IMR-90 (cell line): ENCODE measurements at regions not wholly inside any gene's neighbourhood (a gene's known extent, or its start where the extent isn't known, plus 50 kb on each side); places are given as distances from the start of the nearest gene placed in this dataset.

ENCODE experiments used
- CEBPB ChIP-seq: IDR thresholded peaks from 2 replicates; pipeline ENCODE4 v1.6.1; 2012; ENCODE audit warnings: low read depth, low read length, improper control_type of control experiment
- CHD1 ChIP-seq: IDR thresholded peaks from 2 replicates; pipeline ENCODE4 v1.6.1; 2012; ENCODE audit warnings: low read depth, low read length, improper control_type of control experiment
- MAFK ChIP-seq: IDR thresholded peaks from 2 replicates; pipeline ENCODE4 v1.6.1; 2012; ENCODE audit warnings: low read depth, low read length, improper control_type of control experiment
- MXI1 ChIP-seq: IDR thresholded peaks from 2 replicates; pipeline ENCODE4 v1.6.1; 2012; ENCODE audit warnings: low read depth, mild to moderate bottlenecking, low read length, moderate library complexity, borderline replicate concordance
- NFE2L2 ChIP-seq: fragments of 150-350 bp; IDR thresholded peaks from 2 replicates; pipeline ENCODE4 v1.6.1; 2016; ENCODE audit warnings: low read depth, mild to moderate bottlenecking, low read length
- POLR2A ChIP-seq: IDR thresholded peaks from 2 replicates; pipeline ENCODE4 v1.6.1; 2012; ENCODE audit warnings: mild to moderate bottlenecking, low read depth, low read length
- RCOR1 ChIP-seq: IDR thresholded peaks from 2 replicates; pipeline ENCODE4 v1.6.1; 2012; ENCODE audit warnings: mild to moderate bottlenecking, low read length, improper control_type of control experiment; ENCODE audit not compliant: insufficient replicate concordance
- RFX5 ChIP-seq: IDR thresholded peaks from 2 replicates; pipeline ENCODE4 v1.8.0; 2012; ENCODE audit warnings: low read depth, mild to moderate bottlenecking, low read length, moderate library complexity
- SMC3 ChIP-seq: fragments of 150-350 bp; IDR thresholded peaks from 2 replicates; pipeline ENCODE4 v1.6.1; 2016; ENCODE audit warnings: low read depth, mild to moderate bottlenecking, antibody characterized with exemption, low read length, moderate library complexity
- TF ChIP-seq, protein P1 (sequence below): conservative IDR thresholded peaks from 2 replicates; pipeline ENCODE4 v1.5.1; 2012; ENCODE audit warnings: mild to moderate bottlenecking, low read depth, low read length, improper control_type of control experiment

GRCh38 chr5:135158314-135158697 lies 124.3 kb upstream of the PITX1 start:
- TF ChIP-seq CHD1 (no peak), MXI1 (no peak), POLR2A (no peak), MAFK (no peak), RCOR1 (no peak), CEBPB (no peak), RFX5 (no peak), NFE2L2 (no peak), SMC3 (no peak)
- TF ChIP-seq, protein P1, sequence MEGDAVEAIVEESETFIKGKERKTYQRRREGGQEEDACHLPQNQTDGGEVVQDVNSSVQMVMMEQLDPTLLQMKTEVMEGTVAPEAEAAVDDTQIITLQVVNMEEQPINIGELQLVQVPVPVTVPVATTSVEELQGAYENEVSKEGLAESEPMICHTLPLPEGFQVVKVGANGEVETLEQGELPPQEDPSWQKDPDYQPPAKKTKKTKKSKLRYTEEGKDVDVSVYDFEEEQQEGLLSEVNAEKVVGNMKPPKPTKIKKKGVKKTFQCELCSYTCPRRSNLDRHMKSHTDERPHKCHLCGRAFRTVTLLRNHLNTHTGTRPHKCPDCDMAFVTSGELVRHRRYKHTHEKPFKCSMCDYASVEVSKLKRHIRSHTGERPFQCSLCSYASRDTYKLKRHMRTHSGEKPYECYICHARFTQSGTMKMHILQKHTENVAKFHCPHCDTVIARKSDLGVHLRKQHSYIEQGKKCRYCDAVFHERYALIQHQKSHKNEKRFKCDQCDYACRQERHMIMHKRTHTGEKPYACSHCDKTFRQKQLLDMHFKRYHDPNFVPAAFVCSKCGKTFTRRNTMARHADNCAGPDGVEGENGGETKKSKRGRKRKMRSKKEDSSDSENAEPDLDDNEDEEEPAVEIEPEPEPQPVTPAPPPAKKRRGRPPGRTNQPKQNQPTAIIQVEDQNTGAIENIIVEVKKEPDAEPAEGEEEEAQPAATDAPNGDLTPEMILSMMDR = no peak
